Fibroblast of villous mesenchyme (primary cell): ENCODE measurements at regions not wholly inside any gene's neighbourhood (a gene's known extent, or its start where the extent isn't known, plus 50 kb on each side); places are given as distances from the start of the nearest gene placed in this dataset.

ENCODE experiments used
- DNase-seq: peaks from one replicate; pipeline ENCODE4 v3.0.0-alpha.2; 2010; ENCODE audit warnings: low read depth
- H3K4me3 ChIP-seq: 2 replicates; pipeline ENCODE4 v1.5.1; 2011; ENCODE audit warnings: low read depth, mild to moderate bottlenecking, low read length
- TF ChIP-seq, protein P1 (sequence below): IDR thresholded peaks from 2 replicates; pipeline ENCODE4 v1.5.1; 2012; ENCODE audit warnings: low read depth, mild to moderate bottlenecking, low read length; ENCODE audit not compliant: insufficient read depth

DNA sequence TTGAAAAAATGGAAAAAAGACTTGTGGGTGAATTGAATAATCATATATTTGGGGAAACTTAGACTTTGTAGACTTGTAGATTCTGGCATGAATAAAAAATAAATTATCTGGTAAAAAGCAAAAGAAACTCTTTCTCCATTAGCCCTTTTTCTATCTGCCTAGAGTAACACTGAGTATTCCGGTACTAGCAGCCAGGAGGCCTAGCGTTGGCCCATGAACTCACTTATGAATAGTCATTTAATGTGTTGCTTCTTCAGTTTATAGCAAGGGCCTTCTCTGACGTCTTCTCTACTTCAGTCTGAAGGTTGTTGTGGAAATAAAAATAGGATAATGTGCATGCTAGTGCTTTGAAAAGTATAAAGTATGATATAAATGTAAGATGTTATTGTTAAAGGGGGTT lies 851.2 kb upstream of the NR2F2 start:
- H3K4me3 ChIP-seq, result no peak overlapping the region
- DNase-seq, result no peak
- TF ChIP-seq, protein P1, sequence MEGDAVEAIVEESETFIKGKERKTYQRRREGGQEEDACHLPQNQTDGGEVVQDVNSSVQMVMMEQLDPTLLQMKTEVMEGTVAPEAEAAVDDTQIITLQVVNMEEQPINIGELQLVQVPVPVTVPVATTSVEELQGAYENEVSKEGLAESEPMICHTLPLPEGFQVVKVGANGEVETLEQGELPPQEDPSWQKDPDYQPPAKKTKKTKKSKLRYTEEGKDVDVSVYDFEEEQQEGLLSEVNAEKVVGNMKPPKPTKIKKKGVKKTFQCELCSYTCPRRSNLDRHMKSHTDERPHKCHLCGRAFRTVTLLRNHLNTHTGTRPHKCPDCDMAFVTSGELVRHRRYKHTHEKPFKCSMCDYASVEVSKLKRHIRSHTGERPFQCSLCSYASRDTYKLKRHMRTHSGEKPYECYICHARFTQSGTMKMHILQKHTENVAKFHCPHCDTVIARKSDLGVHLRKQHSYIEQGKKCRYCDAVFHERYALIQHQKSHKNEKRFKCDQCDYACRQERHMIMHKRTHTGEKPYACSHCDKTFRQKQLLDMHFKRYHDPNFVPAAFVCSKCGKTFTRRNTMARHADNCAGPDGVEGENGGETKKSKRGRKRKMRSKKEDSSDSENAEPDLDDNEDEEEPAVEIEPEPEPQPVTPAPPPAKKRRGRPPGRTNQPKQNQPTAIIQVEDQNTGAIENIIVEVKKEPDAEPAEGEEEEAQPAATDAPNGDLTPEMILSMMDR, result no peak

DNA sequence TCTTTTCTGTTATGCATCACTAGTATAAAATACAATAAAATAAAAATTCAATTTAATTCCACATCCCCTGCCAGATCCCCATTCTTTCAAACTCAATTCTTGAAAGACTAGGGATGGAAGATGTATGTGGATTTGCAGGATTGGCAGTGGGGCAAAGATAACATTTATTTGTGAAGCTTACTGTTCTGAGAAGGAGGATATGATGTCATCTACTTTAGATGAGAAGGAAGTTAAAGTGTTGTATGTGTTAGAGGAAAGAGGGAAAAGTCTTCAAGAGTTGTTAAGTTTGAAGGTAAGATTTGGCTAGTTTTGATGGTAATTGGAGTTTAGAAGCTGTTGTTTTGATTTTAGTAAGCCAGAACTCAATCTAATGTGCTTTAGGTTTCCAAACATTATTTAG lies 845.1 kb upstream of the NR2F2 start:
- TF ChIP-seq, protein P1, result no peak
- H3K4me3 ChIP-seq, result no peak overlapping the region
- DNase-seq, result no peak

DNA sequence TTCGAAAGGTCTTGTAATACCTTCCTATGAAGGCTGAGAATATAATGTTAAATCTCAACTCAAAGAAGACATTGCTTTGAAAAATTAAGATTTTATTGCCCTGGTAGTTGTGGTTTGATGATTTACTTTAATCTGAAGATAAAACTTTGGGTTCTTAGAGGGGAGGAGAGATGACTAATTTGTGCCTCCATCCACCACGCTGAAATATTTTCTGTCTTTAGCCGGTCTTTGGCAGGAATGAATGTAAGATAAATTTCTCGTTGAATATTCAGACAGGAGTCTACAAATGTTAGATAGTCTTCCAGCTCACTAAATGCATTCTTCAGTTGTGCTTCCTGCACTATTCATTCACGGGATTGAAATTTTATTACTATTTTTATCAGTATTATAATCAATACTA lies 844.3 kb upstream of the NR2F2 start:
- no peak for DNase-seq
- H3K4me3 ChIP-seq, result no peak overlapping the region
- TF ChIP-seq, protein P1, result no peak

DNA sequence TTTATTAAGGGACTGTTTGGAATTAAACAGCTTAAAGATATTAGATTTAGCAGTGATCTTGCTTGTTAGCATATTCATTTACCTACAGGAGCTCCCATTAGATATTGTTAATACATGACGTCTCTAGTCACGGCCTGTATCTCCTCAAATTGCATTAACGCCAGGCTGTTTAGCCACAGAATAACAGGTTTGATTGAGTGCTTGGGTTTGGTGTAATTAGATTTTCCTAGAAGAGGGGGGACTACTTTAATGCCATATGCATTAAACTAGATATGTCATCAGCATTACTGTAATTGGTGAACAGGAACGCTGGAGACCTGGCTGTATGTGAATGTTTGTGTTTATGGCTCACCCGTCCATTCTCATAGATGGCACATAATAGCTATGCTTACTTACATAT lies 841.4 kb upstream of the NR2F2 start:
- no peak overlapping the region for H3K4me3 ChIP-seq
- TF ChIP-seq, protein P1, result no peak
- no peak for DNase-seq

DNA sequence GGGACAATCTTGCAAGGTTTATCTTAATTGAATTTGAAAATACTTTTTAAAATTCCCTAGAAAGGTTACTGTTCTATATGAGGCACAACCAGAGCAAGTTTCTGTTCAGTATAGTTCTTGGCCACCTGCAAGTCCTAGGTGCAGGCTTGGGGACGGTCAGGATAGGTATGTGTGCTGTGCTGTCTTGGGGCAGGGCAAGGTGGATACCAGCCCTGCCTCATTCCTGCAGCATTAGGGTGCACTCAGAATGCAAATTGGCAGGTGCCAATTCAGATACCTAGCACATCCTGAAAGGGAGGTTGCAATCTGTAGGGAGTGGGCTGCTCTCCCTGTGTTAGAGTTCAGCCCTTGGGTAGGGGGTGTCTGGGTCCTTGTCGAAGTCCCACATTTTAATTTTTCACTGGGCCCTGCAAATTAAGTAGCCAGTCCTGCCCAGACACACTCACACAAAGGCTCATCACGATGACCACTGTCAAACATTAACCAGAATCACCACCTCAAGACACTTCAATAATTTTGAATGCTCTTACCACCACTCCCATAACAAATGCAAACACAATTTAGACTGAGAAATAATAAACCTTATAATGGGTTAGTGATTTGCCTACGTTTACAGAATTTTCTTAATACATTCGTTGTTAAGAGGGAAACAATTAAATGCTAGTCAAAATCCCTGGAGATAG lies 838.0 kb upstream of the NR2F2 start:
- TF ChIP-seq, protein P1, result no peak
- no peak for DNase-seq
- no peak overlapping the region for H3K4me3 ChIP-seq

DNA sequence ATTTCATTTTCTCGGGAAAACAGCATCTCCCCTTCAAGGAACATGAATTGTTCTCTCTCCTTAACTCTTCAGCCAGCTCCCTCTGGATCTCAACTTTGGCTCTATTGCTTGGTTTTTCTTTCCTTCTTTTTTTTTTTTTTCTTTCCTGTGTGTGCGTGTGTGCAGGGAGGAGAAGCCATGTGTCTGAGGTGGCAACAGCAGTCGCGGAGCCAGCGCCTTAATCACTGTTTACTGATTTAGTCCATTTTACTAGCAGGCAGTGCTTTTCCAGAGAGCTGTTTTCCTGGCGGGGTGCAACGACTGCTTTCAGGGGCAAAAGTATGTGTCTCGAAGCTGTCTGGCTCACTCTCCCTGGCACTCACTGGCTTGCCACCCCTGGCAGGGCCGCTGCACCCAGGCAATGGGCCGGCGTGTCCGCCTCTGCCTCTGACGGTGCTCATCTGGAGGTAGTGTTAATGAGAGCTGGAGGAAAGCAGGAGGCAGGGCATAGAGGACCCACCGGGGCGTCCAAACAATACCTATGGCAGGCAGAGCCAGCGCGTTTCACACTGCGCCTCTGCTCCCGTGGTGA lies 835.4 kb upstream of the NR2F2 start:
- DNase-seq, result peak; percentile 46
- TF ChIP-seq, protein P1, result no peak
- H3K4me3 ChIP-seq, result no peak overlapping the region

DNA sequence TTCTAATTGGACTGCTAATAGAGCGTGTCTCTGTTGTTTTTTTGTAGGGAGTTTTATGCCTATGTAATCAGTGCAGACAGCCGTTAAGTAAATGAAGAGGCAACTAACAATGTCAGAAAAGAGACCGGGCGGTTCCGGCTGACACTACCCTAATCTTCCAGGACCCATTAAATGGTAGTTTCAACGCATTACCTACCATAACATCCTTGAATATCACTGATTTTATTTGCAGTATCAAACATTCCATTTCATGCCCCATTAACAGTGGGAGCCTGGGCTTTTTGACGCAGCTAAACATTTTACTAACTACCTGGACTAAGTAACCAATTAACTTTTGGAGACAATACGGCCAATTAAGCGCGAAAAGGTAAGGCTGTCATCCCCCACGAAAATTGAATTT lies 832.9 kb upstream of the NR2F2 start:
- H3K4me3 ChIP-seq, result no peak overlapping the region
- TF ChIP-seq, protein P1, result no peak
- DNase-seq, result no peak
